ENCODE measurements at regions not wholly inside any gene's neighbourhood (a gene's known extent, or its start where the extent isn't known, plus 50 kb on each side); places are given as distances from the start of the nearest gene placed in this dataset.

GRCh38 chr16:27152121-27152520 is 51.2 kb upstream of the KDM8 start:
- TF ChIP-seq POLR2A (IDR thresholded peaks at IDR 0.05) (no peak), CTCF (IDR thresholded peaks at IDR 0.05) (no peak)

Data from esophagus squamous epithelium (tissue), 4 donors.